ENCODE measurements at regions not wholly inside any gene's neighbourhood (a gene's known extent, or its start where the extent isn't known, plus 50 kb on each side); places are given as distances from the start of the nearest gene placed in this dataset.

- TF ChIP-seq ATF3 (IDR thresholded peaks at IDR 0.05) (no peak), CTCF (IDR thresholded peaks at IDR 0.05; ENCODE audit: low read depth, low read length, missing input control) (no peak), MAX (IDR thresholded peaks at IDR 0.05) (no peak), TAF1 (conservative IDR thresholded peaks at IDR 0.05) (no peak), HNF4G (IDR thresholded peaks at IDR 0.05) (no peak), REST (IDR thresholded peaks at IDR 0.05) (no peak), NR2F2 (IDR thresholded peaks at IDR 0.05) (no peak)
Measured at GRCh38 chr11:80393210-80393609, 952.4 kb upstream of the TENM4 start.

Measured in liver (tissue), 3 donors.